ENCODE measurements at regions not wholly inside any gene's neighbourhood (a gene's known extent, or its start where the extent isn't known, plus 50 kb on each side); places are given as distances from the start of the nearest gene placed in this dataset.

- Histone ChIP-seq H3K4me1 (no peaks in the 10 kb centered on the region), H3K4me3 (no peak overlapping the region), H3K27ac (no peak overlapping the region), H3K9me3 (no peaks in the 10 kb centered on the region), H3K27me3 (no peaks in the 10 kb centered on the region), H3K36me3 (no peaks in the 10 kb centered on the region)
- TF ChIP-seq CTCF (IDR thresholded peaks at IDR 0.05) (peak; percentile 27 to 57 (median 47)), EP300 (IDR thresholded peaks at IDR 0.05) (no peak)
- DNase-seq (ENCODE audit: low spot score in 2 of 2): peak in 1 of 2 donors; percentile 61
- WGBS, 2 donors: 18 to 32% methylated on average over 4 of the region's 4 CpGs
These were observed 83.1 kb upstream of the MTNR1B start for GRCh38 chr11:92886243-92886905.

GRCh38 chr11:92888696-92889095 is 80.8 kb upstream of the MTNR1B start:
- Histone ChIP-seq H3K9me3 (no peaks in the 10 kb centered on the region), H3K27me3 (no peaks in the 10 kb centered on the region), H3K4me1 (no peaks in the 10 kb centered on the region), H3K27ac (no peak overlapping the region), H3K4me3 (no peak overlapping the region), H3K36me3 (no peaks in the 10 kb centered on the region)
- WGBS, 2 donors: 72 to 83% methylated on average over 5 of the region's 5 CpGs
- TF ChIP-seq EP300 (IDR thresholded peaks at IDR 0.05) (no peak), POLR2A (IDR thresholded peaks at IDR 0.05) (no peak), CTCF (IDR thresholded peaks at IDR 0.05) (no peak)
- no peak for DNase-seq (ENCODE audit: low spot score in 2 of 2)

GRCh38 chr11:92890846-92891245 is 78.6 kb upstream of the MTNR1B start:
- WGBS, 2 donors: 74 to 84% methylated on average over 11 of the region's 11 CpGs
- H3K27me3 ChIP-seq: no peaks in the 10 kb centered on the region
- no peaks in the 10 kb centered on the region for H3K4me1 ChIP-seq
- H3K27ac ChIP-seq: no peak overlapping the region
- no peak for DNase-seq (ENCODE audit: low spot score in 2 of 2)
- no peaks in the 10 kb centered on the region for H3K36me3 ChIP-seq
- no peak overlapping the region for H3K4me3 ChIP-seq
- no peak for TF ChIP-seq CTCF (IDR thresholded peaks at IDR 0.05)
- TF ChIP-seq POLR2A (IDR thresholded peaks at IDR 0.05): no peak
- no peak for TF ChIP-seq EP300 (IDR thresholded peaks at IDR 0.05)
- H3K9me3 ChIP-seq: no peaks in the 10 kb centered on the region

- 82 to 84% methylated on average over 4 of the region's 4 CpGs for WGBS, 2 donors
- Histone ChIP-seq H3K27ac (no peak overlapping the region), H3K4me3 (no peak overlapping the region), H3K9me3 (no peaks in the 10 kb centered on the region), H3K27me3 (no peaks in the 10 kb centered on the region), H3K4me1 (no peaks in the 10 kb centered on the region), H3K36me3 (no peaks in the 10 kb centered on the region)
- TF ChIP-seq EP300 (IDR thresholded peaks at IDR 0.05) (no peak), POLR2A (IDR thresholded peaks at IDR 0.05) (no peak), CTCF (IDR thresholded peaks at IDR 0.05) (no peak)
- no peak for DNase-seq (ENCODE audit: low spot score in 2 of 2)
These were observed 76.4 kb upstream of the MTNR1B start for GRCh38 chr11:92892802-92893684.

- H3K36me3 ChIP-seq: no peaks in the 10 kb centered on the region
- 84% methylated on average over 3 of the region's 3 CpGs for WGBS, 2 donors
- no peak for TF ChIP-seq CTCF (IDR thresholded peaks at IDR 0.05)
- no peak for TF ChIP-seq POLR2A (IDR thresholded peaks at IDR 0.05)
- TF ChIP-seq EP300 (IDR thresholded peaks at IDR 0.05): no peak
These were observed 75.3 kb upstream of the MTNR1B start for GRCh38 chr11:92894197-92894596.

More at GRCh38 chr11:92894197-92894596, 75.3 kb upstream of the MTNR1B start:
- Histone ChIP-seq H3K4me1 (no peaks in the 10 kb centered on the region), H3K27ac (no peak overlapping the region), H3K27me3 (no peaks in the 10 kb centered on the region), H3K9me3 (no peaks in the 10 kb centered on the region), H3K4me3 (no peak overlapping the region)
- no peak for DNase-seq (ENCODE audit: low spot score in 2 of 2)
